Endodermal cell (in vitro differentiated cells): ENCODE measurements at regions not wholly inside any gene's neighbourhood (a gene's known extent, or its start where the extent isn't known, plus 50 kb on each side); places are given as distances from the start of the nearest gene placed in this dataset.

Experiments
- DNase-seq: peaks from one replicate; pipeline ENCODE4 v3.0.0-alpha.2; 2017
- H3K27ac ChIP-seq: 2 replicates; pipeline ENCODE4 v1.5.1; 2013; ENCODE audit warnings: mild to moderate bottlenecking, low read depth, low read length, moderate library complexity
- H3K27me3 ChIP-seq: 2 replicates; pipeline ENCODE4 v1.6.1; 2013; ENCODE audit warnings: mild to moderate bottlenecking, low read length, moderate library complexity; ENCODE audit not compliant: insufficient read depth, control insufficient read depth, poor library complexity, severe bottlenecking
- H3K36me3 ChIP-seq: 2 replicates; pipeline ENCODE4 v1.7.0; 2013; ENCODE audit warnings: mild to moderate bottlenecking, low read length, moderate library complexity; ENCODE audit not compliant: control insufficient read depth, insufficient read depth
- H3K4me1 ChIP-seq: one replicate; pipeline ENCODE4 v1.7.0; 2013; ENCODE audit warnings: low read length; ENCODE audit not compliant: control insufficient read depth, insufficient read depth
- H3K4me3 ChIP-seq: 2 replicates; pipeline ENCODE4 v1.5.1; 2013; ENCODE audit warnings: mild to moderate bottlenecking, low read length, moderate library complexity
- H3K9ac ChIP-seq: 2 replicates; pipeline ENCODE4 v1.6.1; 2013; ENCODE audit warnings: mild to moderate bottlenecking, low read length, moderate library complexity; ENCODE audit not compliant: poor library complexity, severe bottlenecking; ENCODE audit errors: extremely low read depth
- H3K9me3 ChIP-seq: 2 replicates; pipeline ENCODE4 v1.6.1; 2013; ENCODE audit warnings: mild to moderate bottlenecking, low read length, moderate library complexity; ENCODE audit not compliant: control insufficient read depth
- H3K27ac Mint-ChIP-seq: 2 replicates; pipeline ENCODE4 v1.8.0; 2020; ENCODE audit warnings: mixed read lengths
- H3K27me3 Mint-ChIP-seq: 2 replicates; pipeline ENCODE4 v1.8.0; 2021; ENCODE audit warnings: mild to moderate bottlenecking, mixed read lengths; ENCODE audit not compliant: insufficient read depth
- H3K36me3 Mint-ChIP-seq: 2 replicates; pipeline ENCODE4 v1.8.0; 2020; ENCODE audit warnings: low read depth, mixed read lengths
- H3K4me1 Mint-ChIP-seq: 2 replicates; pipeline ENCODE4 v1.8.0; 2020; ENCODE audit warnings: mixed read lengths
- H3K4me3 Mint-ChIP-seq: 2 replicates; pipeline ENCODE4 v1.8.0; 2020; ENCODE audit warnings: mild to moderate bottlenecking, moderate library complexity, mixed read lengths
- H3K9me3 Mint-ChIP-seq: 2 replicates; pipeline ENCODE4 v1.8.0; 2020; ENCODE audit warnings: mild to moderate bottlenecking, mixed read lengths
- CTCF ChIP-seq: fragments of 200-600 bp; sonication (generic); conservative IDR thresholded peaks from 2 replicates; pipeline ENCODE4 v1.5.0; 2021; ENCODE audit warnings: antibody characterized with exemption, mild to moderate bottlenecking
- WGBS, 2 experiments: methylation state at CpG; one replicate each; pipeline versions ENCODE4 v1.1.5 to v1.1.7; 2013; ENCODE audit warnings: missing lambda C conversion rate in 2 of 2, mixed read lengths in 1 of 2; ENCODE audit not compliant: insufficient coverage in 1 of 2, insufficient read length in 1 of 2; 5-methylcytosine and 5-hydroxymethylcytosine counted together

- Histone ChIP-seq H3K9ac (no peak overlapping the region), H3K27ac (no peak overlapping the region), H3K9me3 (no peaks in the 10 kb centered on the region), H3K4me1 (no peaks in the 10 kb centered on the region), H3K4me3 (no peak overlapping the region), H3K36me3 (no peaks in the 10 kb centered on the region), H3K27me3 (no peaks in the 10 kb centered on the region)
- no peak for DNase-seq
- no peaks in the 10 kb centered on the region for H3K4me1 Mint-ChIP-seq
- 85 to 93% methylated on average over 1 of the region's 1 CpG for WGBS, 2 experiments
- H3K27ac Mint-ChIP-seq = no peak overlapping the region
- no peak for TF ChIP-seq CTCF
- no peaks in the 10 kb centered on the region for H3K36me3 Mint-ChIP-seq
- H3K27me3 Mint-ChIP-seq = no peaks in the 10 kb centered on the region
- H3K9me3 Mint-ChIP-seq = no peaks in the 10 kb centered on the region
- no peak overlapping the region for H3K4me3 Mint-ChIP-seq
Observed at GRCh38 chr2:114175507-114175906, 266.9 kb upstream of the DPP10 start.

GRCh38 chr2:114185501-114185900 is 256.9 kb upstream of the DPP10 start:
- Histone ChIP-seq H3K36me3 (no peaks in the 10 kb centered on the region), H3K27ac (no peak overlapping the region), H3K27me3 (no peaks in the 10 kb centered on the region), H3K4me3 (no peak overlapping the region), H3K4me1 (no peaks in the 10 kb centered on the region), H3K9me3 (no peaks in the 10 kb centered on the region), H3K9ac (no peak overlapping the region)
- no peak for TF ChIP-seq CTCF
- no peak overlapping the region for H3K4me3 Mint-ChIP-seq
- no peaks in the 10 kb centered on the region for H3K36me3 Mint-ChIP-seq
- 96 to 100% methylated on average over 2 of the region's 2 CpGs for WGBS, 2 experiments
- H3K27ac Mint-ChIP-seq = no peak overlapping the region
- DNase-seq = no peak
- H3K9me3 Mint-ChIP-seq = no peaks in the 10 kb centered on the region
- no peaks in the 10 kb centered on the region for H3K4me1 Mint-ChIP-seq
- no peaks in the 10 kb centered on the region for H3K27me3 Mint-ChIP-seq

- 90 to 91% methylated on average over 3 to 5 of the region's 5 CpGs for WGBS, 2 experiments
- no peak overlapping the region for H3K4me3 Mint-ChIP-seq
Observed at GRCh38 chr2:114192362-114192761, 250.1 kb upstream of the DPP10 start.

More at GRCh38 chr2:114192362-114192761, 250.1 kb upstream of the DPP10 start:
- Histone ChIP-seq H3K27me3 (no peaks in the 10 kb centered on the region), H3K4me3 (no peak overlapping the region), H3K9ac (no peak overlapping the region), H3K4me1 (no peaks in the 10 kb centered on the region), H3K36me3 (no peaks in the 10 kb centered on the region), H3K27ac (no peak overlapping the region), H3K9me3 (no peaks in the 10 kb centered on the region)
- Mint-ChIP-seq H3K27me3 (no peaks in the 10 kb centered on the region), H3K27ac (no peak overlapping the region), H3K36me3 (no peaks in the 10 kb centered on the region), H3K9me3 (no peaks in the 10 kb centered on the region), H3K4me1 (peaks cover 1% of the 10 kb centered on the region)
- TF ChIP-seq CTCF = no peak
- DNase-seq = no peak
